ENCODE measurements at regions not wholly inside any gene's neighbourhood (a gene's known extent, or its start where the extent isn't known, plus 50 kb on each side); places are given as distances from the start of the nearest gene placed in this dataset.

GRCh38 chr19:30128211-30128610 lies 186.2 kb downstream of the URI1 start:
- no peak overlapping the region for H3K4me3 ChIP-seq (ENCODE audit: severe bottlenecking)
- no peaks in the 10 kb centered on the region for H3K4me1 ChIP-seq (ENCODE audit: insufficient read depth, poor library complexity, severe bottlenecking)
- no peak overlapping the region for H3K27ac ChIP-seq (ENCODE audit: poor library complexity, severe bottlenecking)
- H3K36me3 ChIP-seq (ENCODE audit: low read depth), result no peaks in the 10 kb centered on the region
- no peaks in the 10 kb centered on the region for H3K9me3 ChIP-seq (ENCODE audit: severe bottlenecking)
- TF ChIP-seq CTCF (IDR thresholded peaks at IDR 0.05; ENCODE audit: poor library complexity, severe bottlenecking), result no peak
- ATAC-seq (ENCODE audit: low read depth), result no peak
- no peaks in the 10 kb centered on the region for H3K27me3 ChIP-seq (ENCODE audit: insufficient read depth, poor library complexity, severe bottlenecking)
- no peak for DNase-seq (ENCODE audit: low spot score)

GRCh38 chr19:30130356-30131122 lies 188.5 kb downstream of the URI1 start:
- H3K4me3 ChIP-seq (ENCODE audit: severe bottlenecking), result no peak overlapping the region
- TF ChIP-seq CTCF (IDR thresholded peaks at IDR 0.05; ENCODE audit: poor library complexity, severe bottlenecking), result no peak
- H3K36me3 ChIP-seq (ENCODE audit: low read depth), result no peaks in the 10 kb centered on the region
- DNase-seq (ENCODE audit: low spot score) (no peak), ATAC-seq (ENCODE audit: low read depth) (no peak)
- no peaks in the 10 kb centered on the region for H3K4me1 ChIP-seq (ENCODE audit: insufficient read depth, poor library complexity, severe bottlenecking)
- no peaks in the 10 kb centered on the region for H3K9me3 ChIP-seq (ENCODE audit: severe bottlenecking)
- H3K27me3 ChIP-seq (ENCODE audit: insufficient read depth, poor library complexity, severe bottlenecking), result no peaks in the 10 kb centered on the region
- no peak overlapping the region for H3K27ac ChIP-seq (ENCODE audit: poor library complexity, severe bottlenecking)

- no peak for DNase-seq (ENCODE audit: low spot score)
These were observed 189.2 kb downstream of the URI1 start for GRCh38 chr19:30131246-30131645.

GRCh38 chr19:30131722-30132291 lies 189.8 kb downstream of the URI1 start:
- H3K9me3 ChIP-seq (ENCODE audit: severe bottlenecking), result no peaks in the 10 kb centered on the region
- ATAC-seq (ENCODE audit: low read depth), result no peak
- no peak overlapping the region for H3K27ac ChIP-seq (ENCODE audit: poor library complexity, severe bottlenecking)
- H3K4me1 ChIP-seq (ENCODE audit: insufficient read depth, poor library complexity, severe bottlenecking), result no peaks in the 10 kb centered on the region
- TF ChIP-seq CTCF (IDR thresholded peaks at IDR 0.05; ENCODE audit: poor library complexity, severe bottlenecking), result no peak
- no peaks in the 10 kb centered on the region for H3K27me3 ChIP-seq (ENCODE audit: insufficient read depth, poor library complexity, severe bottlenecking)
- no peak for DNase-seq (ENCODE audit: low spot score)
- H3K36me3 ChIP-seq (ENCODE audit: low read depth), result no peaks in the 10 kb centered on the region
- no peak overlapping the region for H3K4me3 ChIP-seq (ENCODE audit: severe bottlenecking)

More at GRCh38 chr19:30131246-30131645, 189.2 kb downstream of the URI1 start:
- Histone ChIP-seq H3K4me1 (ENCODE audit: insufficient read depth, poor library complexity, severe bottlenecking) (no peaks in the 10 kb centered on the region), H3K36me3 (ENCODE audit: low read depth) (no peaks in the 10 kb centered on the region), H3K9me3 (ENCODE audit: severe bottlenecking) (no peaks in the 10 kb centered on the region), H3K27me3 (ENCODE audit: insufficient read depth, poor library complexity, severe bottlenecking) (no peaks in the 10 kb centered on the region), H3K4me3 (ENCODE audit: severe bottlenecking) (no peak overlapping the region), H3K27ac (ENCODE audit: poor library complexity, severe bottlenecking) (no peak overlapping the region)
- no peak for ATAC-seq (ENCODE audit: low read depth)
- no peak for TF ChIP-seq CTCF (IDR thresholded peaks at IDR 0.05; ENCODE audit: poor library complexity, severe bottlenecking)

All from RWPE2 (cell line).